ENCODE measurements at regions not wholly inside any gene's neighbourhood (a gene's known extent, or its start where the extent isn't known, plus 50 kb on each side); places are given as distances from the start of the nearest gene placed in this dataset.

- no peak for TF ChIP-seq PHF21A (IDR thresholded peaks at IDR 0.05; ENCODE audit: borderline replicate concordance, low read depth)
- TF ChIP-seq, protein P1, sequence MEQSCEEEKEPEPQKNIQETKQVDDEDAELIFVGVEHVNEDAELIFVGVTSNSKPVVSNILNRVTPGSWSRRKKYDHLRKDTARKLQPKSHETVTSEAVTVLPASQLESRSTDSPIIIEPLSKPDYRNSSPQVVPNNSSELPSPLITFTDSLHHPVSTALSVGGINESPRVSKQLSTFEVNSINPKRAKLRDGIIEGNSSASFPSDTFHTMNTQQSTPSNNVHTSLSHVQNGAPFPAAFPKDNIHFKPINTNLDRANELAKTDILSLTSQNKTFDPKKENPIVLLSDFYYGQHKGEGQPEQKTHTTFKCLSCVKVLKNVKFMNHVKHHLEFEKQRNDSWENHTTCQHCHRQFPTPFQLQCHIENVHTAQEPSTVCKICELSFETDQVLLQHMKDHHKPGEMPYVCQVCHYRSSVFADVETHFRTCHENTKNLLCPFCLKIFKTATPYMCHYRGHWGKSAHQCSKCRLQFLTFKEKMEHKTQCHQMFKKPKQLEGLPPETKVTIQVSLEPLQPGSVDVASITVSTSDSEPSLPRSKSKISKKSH (CRISPR knock-in tag; IDR thresholded peaks at IDR 0.05): no peak
- TF ChIP-seq ZFX (CRISPR knock-in tag; IDR thresholded peaks at IDR 0.05): peak; percentile 63
- no peak for TF ChIP-seq CLOCK (CRISPR knock-in tag; IDR thresholded peaks at IDR 0.05; ENCODE audit: borderline replicate concordance)
- TF ChIP-seq CTCF (IDR thresholded peaks at IDR 0.05 in 2 of 3, conservative IDR thresholded peaks at IDR 0.05 in 1 of 3; ENCODE audit: insufficient read depth in 2 of 3, low read depth in 1 of 3, low read length in 3 of 3): no peak
- TF ChIP-seq ZBTB9 (CRISPR knock-in tag; IDR thresholded peaks at IDR 0.05): peak; percentile 69; the same call in 1 of the 2 replicates
- TF ChIP-seq, protein P2, sequence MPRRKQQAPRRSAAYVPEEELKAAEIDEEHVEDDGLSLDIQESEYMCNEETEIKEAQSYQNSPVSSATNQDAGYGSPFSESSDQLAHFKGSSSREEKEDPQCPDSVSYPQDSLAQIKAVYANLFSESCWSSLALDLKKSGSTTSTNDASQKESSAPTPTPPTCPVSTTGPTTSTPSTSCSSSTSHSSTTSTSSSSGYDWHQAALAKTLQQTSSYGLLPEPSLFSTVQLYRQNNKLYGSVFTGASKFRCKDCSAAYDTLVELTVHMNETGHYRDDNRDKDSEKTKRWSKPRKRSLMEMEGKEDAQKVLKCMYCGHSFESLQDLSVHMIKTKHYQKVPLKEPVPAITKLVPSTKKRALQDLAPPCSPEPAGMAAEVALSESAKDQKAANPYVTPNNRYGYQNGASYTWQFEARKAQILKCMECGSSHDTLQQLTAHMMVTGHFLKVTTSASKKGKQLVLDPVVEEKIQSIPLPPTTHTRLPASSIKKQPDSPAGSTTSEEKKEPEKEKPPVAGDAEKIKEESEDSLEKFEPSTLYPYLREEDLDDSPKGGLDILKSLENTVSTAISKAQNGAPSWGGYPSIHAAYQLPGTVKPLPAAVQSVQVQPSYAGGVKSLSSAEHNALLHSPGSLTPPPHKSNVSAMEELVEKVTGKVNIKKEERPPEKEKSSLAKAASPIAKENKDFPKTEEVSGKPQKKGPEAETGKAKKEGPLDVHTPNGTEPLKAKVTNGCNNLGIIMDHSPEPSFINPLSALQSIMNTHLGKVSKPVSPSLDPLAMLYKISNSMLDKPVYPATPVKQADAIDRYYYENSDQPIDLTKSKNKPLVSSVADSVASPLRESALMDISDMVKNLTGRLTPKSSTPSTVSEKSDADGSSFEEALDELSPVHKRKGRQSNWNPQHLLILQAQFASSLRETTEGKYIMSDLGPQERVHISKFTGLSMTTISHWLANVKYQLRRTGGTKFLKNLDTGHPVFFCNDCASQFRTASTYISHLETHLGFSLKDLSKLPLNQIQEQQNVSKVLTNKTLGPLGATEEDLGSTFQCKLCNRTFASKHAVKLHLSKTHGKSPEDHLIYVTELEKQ (CRISPR knock-in tag; IDR thresholded peaks at IDR 0.05): no peak
- no peak for TF ChIP-seq ZNF217 (CRISPR knock-in tag; IDR thresholded peaks at IDR 0.05)
- no peak; the same call in 1 of the 2 replicates for TF ChIP-seq HDAC2 (IDR thresholded peaks at IDR 0.05)
- TF ChIP-seq ZBTB43 (CRISPR knock-in tag; IDR thresholded peaks at IDR 0.05): no peak
- TF ChIP-seq ZNF584 (CRISPR knock-in tag; IDR thresholded peaks at IDR 0.05; ENCODE audit: low read depth): peak; percentile 92
- no peak for TF ChIP-seq ZNF778 (CRISPR knock-in tag; IDR thresholded peaks at IDR 0.05)
- TF ChIP-seq ETV1 (tag; conservative IDR thresholded peaks at IDR 0.05; ENCODE audit: low read depth): 0 out of 2 replicates have a peak, but pooled peaks have one; percentile 45
Observed at GRCh38 chr6:43915986-43916923, 146.2 kb downstream of the VEGFA start (continued).

Measured in K562 (cell line).